ENCODE measurements at regions not wholly inside any gene's neighbourhood (a gene's known extent, or its start where the extent isn't known, plus 50 kb on each side); places are given as distances from the start of the nearest gene placed in this dataset.

GRCh38 chr21:32216293-32216692 is 62.6 kb downstream of the MIS18A start:
- DNase-seq (no peak), ATAC-seq (no peak)

DNA sequence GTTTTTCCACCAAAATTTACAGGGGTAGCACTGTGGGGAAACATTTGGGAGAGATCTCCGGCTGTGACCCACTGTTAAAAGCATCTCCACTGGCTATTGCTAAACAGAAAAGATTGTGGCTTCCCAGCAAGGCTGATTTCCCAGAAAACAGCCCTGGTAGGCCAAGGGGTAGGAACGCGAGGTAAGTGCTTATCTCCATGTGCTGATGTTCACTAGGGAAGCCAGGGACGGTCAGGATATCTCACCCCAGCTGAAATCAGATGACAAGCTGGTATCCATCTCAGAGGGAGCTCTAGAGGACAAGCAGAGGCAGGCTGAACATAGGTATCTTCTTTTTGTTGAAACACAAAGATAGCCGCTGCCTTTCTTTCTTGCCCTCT is 63.6 kb downstream of the MIS18A start:
- no peak for ATAC-seq
- no peak for DNase-seq

DNA sequence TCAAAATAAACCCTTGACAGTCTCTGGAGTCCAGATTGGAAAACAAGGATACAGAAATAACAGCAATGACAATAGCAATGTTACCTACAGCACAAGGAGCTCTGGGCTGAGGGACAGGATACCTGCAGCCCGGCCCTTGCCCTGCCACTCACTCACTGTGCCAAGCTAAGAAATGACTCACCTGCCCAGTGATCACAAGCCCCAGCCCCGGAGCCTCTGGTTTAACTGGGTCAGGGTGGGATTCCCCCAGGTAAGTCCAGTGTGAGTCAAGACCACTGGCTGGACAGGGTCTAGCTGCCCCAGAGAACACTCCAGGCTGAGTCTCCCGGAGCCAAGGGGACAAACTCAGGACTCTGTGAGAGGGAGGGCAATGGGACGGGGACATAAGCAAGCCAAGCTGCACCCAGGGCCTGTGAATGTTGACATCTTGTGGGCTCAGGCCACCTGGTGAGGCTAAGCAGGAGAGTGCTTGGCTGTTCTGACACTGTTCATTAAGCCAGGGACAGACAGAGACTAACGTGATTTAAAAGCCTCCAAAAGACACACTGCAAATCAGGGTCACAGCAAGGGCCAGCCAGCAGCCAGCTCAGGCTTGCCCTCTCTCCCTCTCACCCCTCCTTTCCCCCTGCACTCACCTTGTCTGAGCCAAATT is 64.1 kb downstream of the MIS18A start:
- ATAC-seq = no peak
- no peak for DNase-seq

- ATAC-seq = no peak
Observed at GRCh38 chr21:32212116-32212515, 66.7 kb downstream of the MIS18A start.

GRCh38 chr21:32211306-32211705 is 67.5 kb downstream of the MIS18A start:
- no peak for ATAC-seq
- no peak for DNase-seq

More at GRCh38 chr21:32212116-32212515, 66.7 kb downstream of the MIS18A start:
- DNase-seq = no peak

DNA sequence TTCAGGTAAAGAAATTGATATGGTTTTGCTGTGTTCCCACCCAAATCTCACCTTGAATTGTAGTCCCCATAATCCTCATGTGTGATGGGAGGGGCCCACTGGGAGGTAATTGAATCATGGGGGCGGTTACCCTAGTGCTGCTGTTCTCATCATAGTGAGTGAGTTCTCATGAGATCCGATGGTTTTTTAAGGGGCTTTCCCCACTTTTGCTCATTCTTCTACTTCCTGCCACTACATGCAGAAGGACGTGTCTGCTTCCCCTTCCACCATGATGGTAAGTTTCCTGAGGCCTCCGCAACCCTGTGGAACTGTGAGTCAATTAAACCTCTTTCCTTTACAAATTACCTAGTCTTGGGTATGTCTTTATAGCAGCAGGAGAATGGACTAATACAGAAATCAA is 69.3 kb downstream of the MIS18A start:
- ATAC-seq = no peak
- no peak for DNase-seq

GRCh38 chr21:32207406-32207716 is 71.5 kb downstream of the MIS18A start:
- DNase-seq (no peak), ATAC-seq (no peak)

- no peak for DNase-seq
- no peak for ATAC-seq
Observed at GRCh38 chr21:32206631-32207405, 72.0 kb downstream of the MIS18A start.

DNA sequence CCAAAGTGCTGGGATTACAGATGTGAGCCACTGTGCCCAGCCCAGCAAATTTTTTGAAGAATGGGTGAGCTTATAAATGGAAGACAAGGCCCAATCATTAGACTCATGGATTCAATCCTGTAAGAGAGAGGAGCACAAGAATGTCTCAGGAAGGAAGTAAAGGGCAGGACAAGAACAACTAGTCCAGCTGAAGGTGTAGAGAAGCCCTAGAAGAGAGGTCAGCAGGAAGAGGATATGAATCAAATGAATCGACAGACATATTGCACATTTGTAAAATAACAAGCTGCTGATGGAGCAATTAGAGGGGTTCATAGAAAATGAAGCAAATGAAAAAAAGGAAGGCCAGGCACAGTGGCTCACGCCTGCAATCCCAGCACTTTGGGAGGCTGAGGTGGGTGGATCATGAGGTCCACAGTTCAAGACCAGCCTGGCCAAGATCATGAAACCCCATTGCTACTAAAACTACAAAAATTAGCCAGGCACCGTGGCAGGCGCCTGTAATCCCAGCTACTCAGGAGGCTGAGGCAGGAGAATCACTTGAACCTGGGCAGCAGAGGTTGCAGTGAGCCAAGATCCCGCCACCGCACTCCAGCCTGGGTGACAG is 74.9 kb downstream of the MIS18A start:
- no peak for ATAC-seq
- no peak for DNase-seq

- ATAC-seq (no peak), DNase-seq (no peak)
Observed at GRCh38 chr21:32200029-32200428, 78.8 kb downstream of the MIS18A start.

- DNase-seq = no peak
- ATAC-seq = no peak
Observed at GRCh38 chr21:32198384-32198783, 80.5 kb downstream of the MIS18A start.

GRCh38 chr21:32197896-32198295 is 81.0 kb downstream of the MIS18A start:
- ATAC-seq = no peak

DNA sequence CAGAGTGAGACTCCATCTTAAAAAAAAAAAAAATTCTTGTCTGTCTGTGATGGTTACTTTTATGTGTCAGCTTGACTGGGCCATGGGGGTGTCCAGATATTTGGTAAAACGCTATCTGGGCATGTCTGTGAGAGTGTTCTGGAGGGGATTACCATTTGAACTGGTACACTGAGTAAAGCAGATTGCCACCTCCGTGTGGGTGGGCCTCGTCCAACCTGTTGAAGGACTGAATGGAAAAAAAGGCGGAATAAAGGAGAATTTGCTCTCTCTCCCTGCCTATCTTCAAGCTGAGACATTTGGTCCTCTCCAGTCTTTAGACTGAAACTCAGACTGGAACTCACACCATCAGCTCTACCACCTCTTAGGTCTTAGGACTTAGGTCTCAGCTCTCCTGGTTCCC is 82.8 kb downstream of the MIS18A start:
- ATAC-seq (no peak), DNase-seq (no peak)

More at GRCh38 chr21:32197896-32198295, 81.0 kb downstream of the MIS18A start:
- DNase-seq = no peak

- ATAC-seq (no peak), DNase-seq (no peak)
Observed at GRCh38 chr21:32193098-32193465, 85.8 kb downstream of the MIS18A start.

- ATAC-seq (no peak), DNase-seq (no peak)
Observed at GRCh38 chr21:32192291-32193097, 86.4 kb downstream of the MIS18A start.

GRCh38 chr21:32190493-32191144 is 88.2 kb downstream of the MIS18A start:
- DNase-seq (no peak), ATAC-seq (no peak)

DNA sequence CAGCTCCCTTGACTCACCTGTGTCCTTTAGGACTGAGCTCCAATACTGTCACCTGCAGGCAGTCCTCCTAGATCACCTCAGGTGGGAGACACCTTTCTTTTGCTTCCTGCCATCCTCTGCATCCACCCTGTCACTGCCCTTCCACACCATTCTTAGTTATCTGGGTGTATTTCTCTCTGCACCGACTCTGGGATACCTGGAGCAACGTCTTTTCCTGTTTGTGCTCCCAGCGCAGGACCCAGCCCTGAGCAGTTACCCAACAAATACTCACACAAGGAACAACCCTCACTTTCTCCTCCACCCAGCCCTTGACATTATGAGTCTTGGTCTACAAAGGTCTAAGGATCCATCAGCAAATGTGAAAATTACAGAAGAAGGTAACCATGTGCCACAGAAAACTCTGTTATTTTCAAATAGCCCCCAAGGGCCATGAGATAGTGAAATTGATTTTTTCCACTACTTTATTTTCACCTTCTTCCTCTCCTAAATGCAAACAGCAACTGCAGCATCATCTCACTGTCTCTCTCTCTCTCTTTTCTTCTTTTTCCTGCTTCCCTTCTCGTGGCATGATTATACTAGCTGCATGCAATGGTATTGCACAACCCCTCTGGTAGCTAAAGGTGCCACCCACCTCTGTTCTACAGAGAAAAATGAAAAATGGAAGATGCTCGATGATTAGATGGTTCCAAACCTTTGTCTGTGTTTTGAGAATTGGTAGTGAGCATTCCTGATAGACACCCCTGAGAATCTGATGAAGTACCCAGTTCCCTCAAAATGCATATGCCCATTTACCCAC is 89.0 kb downstream of the MIS18A start:
- DNase-seq (no peak), ATAC-seq (no peak)

GRCh38 chr21:32186804-32187203 is 92.0 kb downstream of the MIS18A start:
- DNase-seq (no peak), ATAC-seq (no peak)

DNA sequence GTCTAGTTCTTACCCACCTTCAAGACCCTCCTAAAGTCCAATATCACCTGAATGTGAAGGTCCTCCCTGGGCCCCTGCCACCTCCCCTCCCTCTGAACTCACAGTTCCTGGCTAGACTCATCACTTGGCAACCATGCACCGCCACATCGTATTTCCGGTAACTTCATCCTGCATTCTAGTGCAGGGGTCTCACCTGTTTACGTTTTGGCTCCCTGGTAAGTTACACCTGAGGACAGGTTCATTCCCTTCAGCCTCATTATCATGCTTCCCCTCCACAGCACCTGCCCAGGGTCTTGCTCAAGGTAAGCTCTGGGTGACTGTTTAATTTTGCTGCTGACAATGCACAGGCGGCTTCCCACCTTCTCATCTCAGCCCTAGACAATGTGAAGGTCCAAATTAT is 93.1 kb downstream of the MIS18A start:
- ATAC-seq (no peak), DNase-seq (no peak)

GRCh38 chr21:32185103-32185502 is 93.7 kb downstream of the MIS18A start:
- no peak for ATAC-seq
- DNase-seq = no peak

DNA sequence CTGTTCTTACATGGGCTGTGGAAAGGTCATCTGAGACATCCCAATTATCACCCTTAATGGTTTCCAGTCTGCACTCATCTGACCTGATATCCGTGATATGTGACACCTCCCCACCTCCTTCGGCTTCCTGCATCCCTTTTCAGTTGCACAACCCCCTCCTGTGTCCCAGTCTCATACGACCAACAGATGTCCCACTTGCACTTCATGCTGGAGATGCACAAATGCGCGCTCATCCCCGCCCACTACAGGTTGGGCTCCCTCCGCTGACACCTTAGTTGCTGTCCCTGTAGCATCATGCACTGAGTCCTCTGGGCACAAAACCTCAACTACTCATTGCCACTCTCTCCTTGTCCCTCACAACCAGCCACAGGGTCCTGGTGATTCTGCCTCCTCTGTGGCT is 94.4 kb downstream of the MIS18A start:
- DNase-seq (no peak), ATAC-seq (no peak)

- no peak for DNase-seq
- no peak for ATAC-seq
Observed at GRCh38 chr21:32184065-32184464, 94.8 kb downstream of the MIS18A start.
